AG08395 (cell line): ENCODE measurements at regions not wholly inside any gene's neighbourhood (a gene's known extent, or its start where the extent isn't known, plus 50 kb on each side); places are given as distances from the start of the nearest gene placed in this dataset.

Source experiments
- DNase-seq: peaks from one replicate; pipeline ENCODE4 v3.0.0; 2012; ENCODE audit warnings: mixed read lengths, low spot score

GRCh38 chr13:73616861-73617260, 517.3 kb downstream of the KLF12 start:
- DNase-seq = no peak

- no peak for DNase-seq
Observed at GRCh38 chr13:73610799-73611592, 523.2 kb downstream of the KLF12 start.

DNA sequence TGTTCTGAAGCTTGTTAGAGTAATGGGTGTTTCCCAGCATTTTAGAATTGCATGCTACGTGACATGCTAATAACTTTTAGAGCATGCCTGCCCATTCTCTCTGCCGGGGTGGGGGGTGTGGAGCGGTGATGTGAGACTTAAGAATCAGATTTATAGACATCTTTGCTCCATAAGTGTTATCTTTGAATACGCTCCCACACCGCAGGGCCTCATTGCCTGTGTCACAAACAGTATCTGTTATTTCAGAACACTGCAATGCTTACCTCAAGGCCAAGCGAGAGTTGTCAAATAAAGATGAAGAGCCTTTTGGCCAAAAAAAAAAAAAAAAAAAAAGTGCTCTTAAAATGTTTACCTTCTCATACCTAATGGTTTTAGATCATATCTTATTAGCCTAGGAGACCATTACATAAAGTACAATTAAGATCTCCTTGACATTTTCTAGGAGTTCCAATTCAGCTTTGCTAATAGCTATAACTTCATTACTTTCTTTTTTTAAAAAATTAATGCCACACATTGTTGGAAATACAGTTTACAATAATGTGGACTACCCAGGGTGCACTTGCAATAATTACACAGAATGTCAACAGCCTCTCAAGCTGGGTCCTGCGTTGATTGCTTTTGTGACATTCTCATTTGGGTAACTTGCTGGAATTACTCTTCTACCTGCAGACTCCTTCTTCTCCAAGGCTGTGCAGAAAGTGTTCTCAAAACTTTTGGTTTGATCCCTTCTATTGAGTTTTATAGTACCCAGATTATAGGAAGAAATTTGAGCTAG, 525.3 kb downstream of the KLF12 start:
- no peak for DNase-seq

DNA sequence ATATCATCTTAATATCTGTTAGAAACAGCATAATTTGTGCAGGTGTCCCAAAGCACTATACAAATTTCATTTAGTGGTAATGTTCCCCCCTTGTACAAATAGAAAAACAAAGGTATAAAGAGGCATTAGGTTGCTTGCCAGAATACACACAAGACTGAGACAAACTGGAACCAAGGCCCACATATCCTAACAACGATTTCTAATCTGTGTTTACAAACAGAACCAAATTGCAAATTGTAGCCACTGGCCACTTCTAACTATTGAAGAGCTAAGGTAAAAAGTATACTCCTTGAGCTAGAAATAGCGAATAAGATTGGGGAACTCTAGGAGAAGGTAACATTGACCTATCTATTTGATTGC, 526.1 kb downstream of the KLF12 start:
- no peak for DNase-seq

DNA sequence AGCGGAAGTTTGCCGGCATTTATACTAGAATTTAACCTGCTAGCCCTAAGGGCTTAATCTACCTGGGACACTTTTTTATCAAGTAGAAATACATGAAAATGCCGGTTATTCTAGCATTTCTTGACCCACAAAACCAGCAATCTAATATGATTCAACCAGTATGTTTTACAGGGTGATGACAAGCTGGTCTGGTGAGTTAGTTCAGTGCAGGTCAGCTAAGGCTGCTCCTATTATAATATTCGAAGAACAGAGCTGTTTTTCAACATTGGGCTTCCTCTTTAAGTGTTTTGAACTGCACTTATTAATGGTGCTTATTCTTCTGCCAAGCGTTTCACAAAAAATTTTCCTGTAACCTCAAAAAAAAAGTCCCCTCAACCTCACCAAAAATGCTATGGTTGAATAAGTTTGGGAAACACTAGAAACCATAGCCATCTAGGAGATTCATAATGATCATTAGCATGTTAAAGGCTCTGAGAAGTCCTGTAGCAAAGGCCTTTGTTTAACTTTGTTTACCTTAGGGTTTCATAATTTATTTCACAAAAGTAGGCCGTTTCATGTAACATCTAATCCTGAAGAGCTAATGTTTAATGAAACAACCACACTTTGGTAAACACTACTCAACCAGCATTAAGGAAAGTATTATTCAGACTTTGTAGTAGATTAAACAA, 526.6 kb downstream of the KLF12 start:
- no peak for DNase-seq

DNA sequence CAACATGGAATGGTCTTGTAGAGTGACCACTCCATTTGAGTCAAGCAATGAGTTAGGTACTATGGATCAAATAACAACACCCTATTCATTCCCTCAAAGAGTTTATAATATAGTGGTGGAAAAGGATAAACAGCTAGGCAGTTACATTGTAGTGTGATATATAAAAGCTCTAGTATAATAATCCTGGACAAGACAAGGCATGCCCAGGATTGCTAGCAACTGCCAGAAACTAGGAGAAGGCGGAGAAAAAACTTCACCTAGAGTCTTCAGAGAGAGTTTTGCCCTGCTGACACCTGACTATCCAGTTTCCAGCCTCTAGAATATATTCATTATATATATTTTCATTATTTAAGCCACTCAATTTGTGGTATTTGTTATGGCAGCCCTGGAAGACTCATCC, 530.6 kb downstream of the KLF12 start:
- no peak for DNase-seq

DNA sequence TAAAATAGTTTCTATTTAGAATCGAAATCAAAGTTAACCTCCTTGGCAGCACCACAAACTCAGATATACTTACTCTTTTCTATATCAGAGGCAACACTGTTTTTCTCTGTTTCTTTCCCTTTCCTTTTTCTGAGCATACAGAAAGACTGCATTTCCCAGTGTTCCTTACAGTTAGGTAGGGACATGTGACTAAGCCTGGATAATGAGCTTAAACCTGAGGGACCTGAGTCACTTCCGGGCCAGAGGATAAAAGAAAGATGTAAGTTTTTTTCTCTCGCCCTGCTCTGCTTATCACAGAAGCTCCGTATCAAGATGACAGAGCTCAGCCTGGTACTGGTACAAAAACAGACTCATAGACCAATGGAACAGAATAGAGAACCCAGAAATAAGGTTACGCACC, 531.9 kb downstream of the KLF12 start:
- DNase-seq = no peak

- DNase-seq = no peak
Observed at GRCh38 chr13:73601708-73602107, 532.5 kb downstream of the KLF12 start.

GRCh38 chr13:73599232-73600128, 534.7 kb downstream of the KLF12 start:
- no peak for DNase-seq

- DNase-seq = no peak
Observed at GRCh38 chr13:73598020-73598712, 536.0 kb downstream of the KLF12 start.

- no peak for DNase-seq
Observed at GRCh38 chr13:73596382-73596781, 537.6 kb downstream of the KLF5 start.

DNA sequence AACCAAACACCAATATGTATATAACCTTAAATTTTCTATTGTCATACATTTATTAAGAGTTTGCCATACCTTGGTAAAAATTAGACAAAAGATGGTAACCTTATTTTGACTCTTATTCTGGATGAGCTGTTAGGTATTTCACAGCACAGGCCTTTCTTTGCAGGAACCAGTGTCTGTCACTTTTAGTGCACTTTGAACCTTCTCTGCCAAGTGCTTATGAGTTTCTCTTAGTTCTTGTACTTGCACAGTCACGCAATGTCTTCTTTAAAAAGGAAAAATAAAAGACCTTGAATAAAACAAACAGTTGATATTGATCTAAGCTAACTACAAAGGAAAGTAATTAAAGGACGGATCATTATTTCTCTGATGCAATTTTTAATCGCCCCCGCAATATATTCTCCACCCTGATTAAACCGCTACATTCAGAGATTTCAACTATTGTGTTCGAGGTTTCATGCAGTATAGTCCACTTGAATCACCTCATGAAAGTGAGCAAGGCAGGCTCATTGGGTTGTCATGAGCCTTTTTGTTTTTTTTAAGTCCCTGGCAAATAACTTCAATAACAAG, 534.5 kb downstream of the KLF5 start:
- no peak for DNase-seq

DNA sequence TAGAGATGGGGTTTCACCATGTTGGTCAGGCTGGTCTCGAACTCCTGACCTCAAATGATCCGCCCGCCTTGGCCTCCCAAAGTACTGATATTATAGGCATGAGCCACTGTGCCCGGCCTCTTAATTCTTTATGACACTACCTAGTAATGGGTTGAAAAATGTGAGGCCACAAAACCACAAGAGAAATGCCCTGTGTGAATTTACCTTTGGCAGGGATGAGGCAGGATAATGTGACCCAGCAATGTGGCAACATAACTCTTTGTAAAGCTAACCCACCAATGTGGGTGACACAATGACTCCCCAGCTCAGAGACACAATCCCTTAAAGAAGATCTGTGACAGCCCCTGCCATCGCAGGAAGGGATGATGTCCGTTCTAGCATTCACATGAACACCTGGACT, 533.1 kb downstream of the KLF5 start:
- DNase-seq = no peak

DNA sequence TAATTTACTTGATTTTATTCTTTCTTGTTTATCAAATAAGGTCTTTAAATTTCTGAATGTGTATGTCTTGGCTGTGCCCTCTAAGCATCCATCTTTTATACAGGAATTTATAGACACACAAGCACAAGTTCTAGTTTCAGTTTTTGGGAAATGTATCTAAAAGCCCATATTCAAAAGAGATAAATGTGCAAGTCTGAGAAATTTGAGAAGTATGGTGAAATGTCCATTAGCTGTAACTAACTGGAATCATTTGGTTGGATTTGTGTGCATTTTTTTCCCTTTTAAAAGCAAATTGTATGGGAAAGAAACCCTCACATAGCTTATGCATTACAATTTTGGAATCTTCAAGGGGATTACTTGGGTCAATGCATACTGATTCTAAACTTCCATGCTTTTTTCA, 532.0 kb downstream of the KLF5 start:
- no peak for DNase-seq

DNA sequence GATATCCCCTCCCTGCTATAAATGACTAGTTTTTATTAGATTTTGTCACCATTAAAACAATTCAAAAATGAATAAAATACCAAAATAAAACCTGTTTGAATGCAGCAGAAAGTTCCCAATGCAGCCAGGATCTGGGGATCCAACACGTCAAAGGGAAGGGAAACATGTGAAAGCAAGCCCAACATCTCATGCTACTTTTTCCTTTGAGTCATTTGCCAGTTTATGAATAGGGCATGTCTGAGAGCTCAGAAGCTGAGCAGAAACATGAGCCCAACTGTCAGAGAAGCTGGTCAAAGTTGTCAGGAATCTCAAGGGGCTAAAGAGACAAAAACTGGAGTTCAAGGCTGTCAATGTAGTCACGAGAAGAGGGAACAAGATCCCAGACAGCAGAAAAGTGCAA, 526.4 kb downstream of the KLF5 start:
- no peak for DNase-seq

DNA sequence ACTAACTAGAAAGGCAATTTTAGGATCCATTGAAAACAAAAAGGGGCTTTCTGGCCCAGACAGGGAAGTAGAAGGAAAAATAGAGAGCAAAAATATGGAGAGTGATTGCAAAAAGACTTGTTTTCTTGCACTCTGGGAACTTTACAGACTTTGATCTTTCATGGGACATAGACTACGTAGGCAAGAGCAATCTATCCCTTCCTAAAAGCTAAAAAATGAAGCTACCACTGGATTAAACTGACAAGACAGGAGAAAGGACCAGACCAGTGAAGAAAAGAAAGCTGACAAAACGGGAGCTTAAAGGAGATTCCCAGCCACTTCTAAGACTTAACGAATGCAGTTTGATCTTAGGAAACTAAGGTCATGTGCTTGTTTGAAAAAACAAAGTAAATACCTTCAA, 524.5 kb downstream of the KLF5 start:
- no peak for DNase-seq

DNA sequence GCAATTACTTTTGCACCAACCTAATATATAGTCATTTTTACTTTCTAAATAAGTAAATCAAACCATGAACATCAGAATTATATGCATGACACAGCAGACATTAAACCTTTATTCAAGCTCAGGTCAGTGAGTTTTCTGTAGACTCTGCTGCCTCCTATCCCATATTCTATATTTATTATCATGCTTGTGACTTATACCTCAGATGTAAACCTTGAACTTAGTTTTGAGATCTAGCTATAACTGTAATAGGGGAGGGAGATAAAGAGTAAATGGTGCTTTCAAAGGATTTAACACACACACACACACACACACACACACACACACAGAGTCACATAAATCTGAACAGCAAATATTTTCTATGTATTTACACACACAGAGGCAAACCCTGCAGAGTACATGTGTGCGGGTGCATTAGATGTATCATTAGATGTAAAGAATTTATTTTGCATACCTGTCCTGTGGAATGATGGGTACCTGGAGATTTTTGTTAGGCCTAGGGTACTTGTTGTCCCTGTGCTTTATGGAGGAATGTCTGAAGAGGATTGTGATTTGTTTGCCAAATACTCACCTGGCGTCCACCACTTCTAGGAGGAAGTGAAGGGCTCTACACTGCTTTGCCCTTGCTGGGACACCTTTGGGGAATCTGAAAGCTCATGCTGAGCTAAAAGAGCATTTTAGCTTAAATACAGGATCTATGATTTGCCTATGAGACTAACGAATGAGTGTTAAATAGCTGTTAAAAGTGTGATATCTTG, 521.9 kb downstream of the KLF5 start:
- no peak for DNase-seq

DNA sequence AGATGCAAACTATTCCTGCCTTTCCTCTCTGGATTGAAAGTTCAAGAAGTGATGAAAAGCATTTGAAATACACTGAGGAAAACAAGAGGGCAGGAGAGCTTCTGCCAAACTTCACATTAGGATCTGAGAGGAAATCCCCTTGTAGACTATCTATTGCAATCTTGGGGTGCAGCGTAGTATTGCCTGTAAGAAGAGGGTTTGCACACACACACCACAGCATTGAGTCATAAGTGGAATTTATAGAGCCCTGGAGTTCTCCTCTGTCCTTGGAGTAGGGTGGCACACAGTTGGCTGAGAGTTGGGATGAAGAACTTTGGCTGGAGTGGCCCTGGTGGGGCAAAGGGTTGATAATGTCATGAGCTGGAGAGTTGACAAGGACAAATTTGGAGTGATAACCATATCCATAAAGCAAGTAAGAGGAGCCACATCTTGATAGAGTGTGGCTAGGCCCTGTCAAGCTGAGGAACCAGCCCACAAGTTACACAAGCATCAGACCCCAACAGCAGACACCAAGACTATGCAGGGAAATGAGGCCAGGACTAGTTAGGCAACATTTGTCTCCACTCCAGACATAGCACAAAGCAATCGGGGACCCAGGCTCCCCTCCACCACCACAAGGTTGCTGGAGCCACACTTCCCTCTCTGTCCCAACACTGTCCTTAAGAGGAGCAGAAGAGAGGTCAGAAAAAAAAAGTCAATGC, 520.9 kb downstream of the KLF5 start:
- no peak for DNase-seq

DNA sequence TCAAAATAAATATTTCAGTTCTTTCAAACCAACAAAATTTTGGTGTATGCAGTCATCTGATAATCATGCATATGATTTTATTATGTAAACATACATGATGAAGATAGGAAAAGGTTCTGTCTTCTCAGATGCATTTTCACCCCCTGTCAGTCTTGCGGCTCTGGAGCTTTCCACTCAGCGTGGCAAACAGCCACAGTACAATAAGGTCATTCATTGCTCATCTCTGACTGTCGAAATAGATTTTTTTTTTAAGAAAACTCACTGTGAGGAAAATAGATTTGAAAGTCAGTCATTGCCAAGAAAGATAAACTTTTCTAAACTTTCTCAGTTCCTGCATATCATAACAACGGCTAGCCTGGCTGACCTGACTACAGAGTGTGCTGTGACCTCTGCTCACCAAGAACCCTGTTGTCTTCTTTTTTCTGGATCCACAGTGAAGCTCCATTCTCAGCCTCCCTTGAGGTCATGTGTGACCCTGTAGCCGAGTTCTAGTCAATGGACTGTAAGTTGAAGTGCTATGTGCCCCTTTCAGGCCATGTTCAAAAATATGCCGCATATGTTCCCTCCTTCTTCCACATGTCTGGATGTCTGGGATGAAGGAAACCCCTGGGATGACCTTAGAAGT, 519.6 kb downstream of the KLF5 start:
- DNase-seq = no peak
